T-cell (primary cell): ENCODE measurements at regions not wholly inside any gene's neighbourhood (a gene's known extent, or its start where the extent isn't known, plus 50 kb on each side); places are given as distances from the start of the nearest gene placed in this dataset.
A peak's percentile ranks its signal among the peaks of the same experiment; 100 is the strongest.

Source experiments
- ATAC-seq, 4 experiments: fragments of 200-7000 bp in 3 of 4; fragments of 150-1000 bp in 1 of 4; cut with Tn5 transposase; replicated peaks in 1 of 4; 1 replicate in 3 of 4; 2 replicates in 1 of 4; pipeline ENCODE4 v1.10.0; 2021; ENCODE audit warnings: moderate library complexity in 3 of 4, mild to moderate bottlenecking in 2 of 4, moderate number of reproducible peaks in 1 of 4
- CTCF ChIA-PET, 2 donors: fragments of 300-600 bp; sonication (Branson Sonifier 250); formaldehyde crosslinking; loops; one replicate each; lab custom pipeline; 2022; ENCODE audit warnings: antibody characterized with exemption in 2 of 2; lab: Charles Lee
- POLR2A ChIA-PET, 2 donors: fragments of 300-600 bp; sonication (Branson Sonifier 250); formaldehyde crosslinking; loops; one replicate each; lab custom pipeline; 2022; ENCODE audit warnings: antibody characterized with exemption in 2 of 2; lab: Charles Lee
- DNase-seq, 35 experiments: peaks; one replicate each; pipeline versions ENCODE4 v3.0.0 to v3.0.0-alpha.2; 2013 to 2023
- H3K27ac ChIP-seq: one replicate; pipeline ENCODE4 v1.5.1; 2013; ENCODE audit warnings: low read length
- H3K27me3 ChIP-seq, 2 experiments: replicated peaks in 1 of 2; 1 replicate in 1 of 2; 2 replicates in 1 of 2; pipeline versions ENCODE4 v1.6.1 to v1.7.0; 2013; ENCODE audit warnings: low read length in 1 of 2, mixed read lengths in 1 of 2; ENCODE audit not compliant: control insufficient read depth in 2 of 2, insufficient read depth in 2 of 2; ENCODE audit errors: extremely low read depth in 1 of 2
- H3K36me3 ChIP-seq, 2 donors: 1 replicate in 1 of 2; 2 replicates in 1 of 2; pipeline versions ENCODE4 v1.6.1 to v1.7.0; 2013; ENCODE audit warnings: low read length in 1 of 2; ENCODE audit not compliant: control insufficient read depth in 2 of 2, insufficient read depth in 1 of 2; ENCODE audit errors: extremely low read depth in 1 of 2
- H3K4me1 ChIP-seq, 2 experiments: 1 replicate in 1 of 2; 2 replicates in 1 of 2; pipeline versions ENCODE4 v1.6.1 to v1.7.0; 2013; ENCODE audit warnings: low read length in 2 of 2, mixed read lengths in 1 of 2; ENCODE audit not compliant: insufficient read depth in 2 of 2, control insufficient read depth in 1 of 2; ENCODE audit errors: extremely low read depth in 1 of 2
- H3K4me3 ChIP-seq, 2 donors: 1 replicate in 1 of 2; 2 replicates in 1 of 2; pipeline versions ENCODE4 v1.5.1 to v1.7.0; 2013; ENCODE audit warnings: mild to moderate bottlenecking in 2 of 2, low read length in 1 of 2, moderate library complexity in 1 of 2; ENCODE audit not compliant: control insufficient read depth in 1 of 2; ENCODE audit errors: extremely low read depth in 1 of 2
- H3K9me3 ChIP-seq: 2 replicates; pipeline ENCODE4 v1.7.0; 2013
- H3K27ac Mint-ChIP-seq, 2 donors: one replicate each; pipeline ENCODE4 v1.8.0; 2020 to 2021; ENCODE audit warnings: mild to moderate bottlenecking in 2 of 2, mixed read lengths in 2 of 2
- H3K27me3 Mint-ChIP-seq, 2 donors: one replicate each; pipeline ENCODE4 v1.8.0; 2021 to 2022; ENCODE audit warnings: mixed read lengths in 2 of 2
- H3K36me3 Mint-ChIP-seq: one replicate; pipeline ENCODE4 v1.8.0; 2021; ENCODE audit warnings: mixed read lengths
- H3K4me1 Mint-ChIP-seq, 3 donors: one replicate each; pipeline ENCODE4 v1.8.0; 2020 to 2022; ENCODE audit warnings: mixed read lengths in 3 of 3, mild to moderate bottlenecking in 1 of 3
- H3K4me3 Mint-ChIP-seq, 3 donors: one replicate each; pipeline ENCODE4 v1.8.0; 2020 to 2022; ENCODE audit warnings: mild to moderate bottlenecking in 3 of 3, mixed read lengths in 3 of 3, moderate library complexity in 3 of 3
- H3K9me3 Mint-ChIP-seq, 3 donors: one replicate each; pipeline ENCODE4 v1.8.0; 2020 to 2022; ENCODE audit warnings: mixed read lengths in 3 of 3
- whole genome bisulfite sequencing: methylation state at CpG from one replicate; pipeline ENCODE4 v1.1.5; 2013; ENCODE audit warnings: missing lambda C conversion rate; ENCODE audit not compliant: insufficient coverage; 5-methylcytosine and 5-hydroxymethylcytosine counted together

GRCh38 chr10:43320226-43320625 lies 51.2 kb upstream of the FXYD4 start:
- Histone ChIP-seq H3K4me3 (no peak overlapping the region), H3K4me1 (peaks cover 0 to 13% of the 10 kb centered on the region in 2 experiments), H3K27ac (no peak overlapping the region), H3K36me3 (no peaks in the 10 kb centered on the region), H3K27me3 (peaks cover 0 to 16% of the 10 kb centered on the region in 2 experiments), H3K9me3 (no peaks in the 10 kb centered on the region)
- H3K4me1 Mint-ChIP-seq: peaks cover 15 to 34% (median 21%) of the 10 kb centered on the region in 3 donors
- H3K27me3 Mint-ChIP-seq: peaks cover 0 to 18% of the 10 kb centered on the region in 2 donors
- no peaks in the 10 kb centered on the region for H3K36me3 Mint-ChIP-seq
- no peak overlapping the region for H3K27ac Mint-ChIP-seq
- DNase-seq (no peak), ATAC-seq (no peak)
- ChIA-PET POLR2A (no interaction called here), CTCF (interaction anchor here in 1 of 2 donors (0.8 kb wide), 1 partner anchor 16 kb away, joined by 3 read pairs; no protein-coding TSS in a partner anchor)
- 100% methylated on average over 2 of the region's 7 CpGs for WGBS
- H3K4me3 Mint-ChIP-seq: no peak overlapping the region
- H3K9me3 Mint-ChIP-seq: no peaks in the 10 kb centered on the region

- H3K36me3 Mint-ChIP-seq: no peaks in the 10 kb centered on the region
- DNase-seq (no peak), ATAC-seq (no peak)
- CTCF ChIA-PET: interaction anchor here in 1 of 2 donors (0.5 to 0.8 kb wide), 2 partner anchors 15 to 141 kb away, joined by 3 read pairs; no protein-coding TSS in a partner anchor
- peaks cover 0 to 18% of the 10 kb centered on the region in 2 donors for H3K27me3 Mint-ChIP-seq
- POLR2A ChIA-PET: no interaction called here
- Histone ChIP-seq H3K9me3 (no peaks in the 10 kb centered on the region), H3K36me3 (no peaks in the 10 kb centered on the region), H3K4me1 (peaks cover 0 to 13% of the 10 kb centered on the region in 2 experiments), H3K27ac (no peak overlapping the region), H3K4me3 (no peak overlapping the region), H3K27me3 (peaks cover 0 to 20% of the 10 kb centered on the region in 2 experiments)
- 86% methylated on average over 14 of the region's 21 CpGs for WGBS
- H3K4me1 Mint-ChIP-seq: peaks cover 15 to 34% (median 21%) of the 10 kb centered on the region in 3 donors
- H3K27ac Mint-ChIP-seq: no peak overlapping the region
- no peaks in the 10 kb centered on the region for H3K9me3 Mint-ChIP-seq
- H3K4me3 Mint-ChIP-seq: no peak overlapping the region
Measured at GRCh38 chr10:43318976-43319960, 52.2 kb upstream of the FXYD4 start.

- no peak overlapping the region for H3K27ac Mint-ChIP-seq
- ChIA-PET CTCF (interaction anchor here in 1 of 2 donors (0.5 kb wide), 1 partner anchor 142 kb away, joined by 3 read pairs; no protein-coding TSS in a partner anchor), POLR2A (no interaction called here)
- DNase-seq: no peak
- no peak overlapping the region for H3K4me3 ChIP-seq
- no peaks in the 10 kb centered on the region for H3K36me3 Mint-ChIP-seq
- peaks cover 0 to 18% of the 10 kb centered on the region in 2 donors for H3K27me3 Mint-ChIP-seq
- WGBS: 84% methylated on average over 4 of the region's 7 CpGs
- no peaks in the 10 kb centered on the region for H3K9me3 ChIP-seq
- H3K27me3 ChIP-seq: peaks cover 0 to 20% of the 10 kb centered on the region in 2 experiments
- peaks cover 0 to 13% of the 10 kb centered on the region in 2 experiments for H3K4me1 ChIP-seq
- no peak for ATAC-seq
- H3K36me3 ChIP-seq: no peaks in the 10 kb centered on the region
- no peak overlapping the region for H3K4me3 Mint-ChIP-seq
- H3K9me3 Mint-ChIP-seq: no peaks in the 10 kb centered on the region
- no peak overlapping the region for H3K27ac ChIP-seq
- peaks cover 15 to 34% (median 21%) of the 10 kb centered on the region in 3 donors for H3K4me1 Mint-ChIP-seq
Measured at GRCh38 chr10:43318456-43318855, 51.6 kb upstream of the RASGEF1A start.

- H3K27ac ChIP-seq: no peak overlapping the region
- ChIA-PET POLR2A (no interaction called here), CTCF (no interaction called here)
- peaks cover 0 to 3% of the 10 kb centered on the region in 2 experiments for H3K4me1 ChIP-seq
- H3K4me3 ChIP-seq: no peak overlapping the region
- H3K27me3 Mint-ChIP-seq: peaks cover 3 to 14% of the 10 kb centered on the region in 2 donors
- H3K9me3 ChIP-seq: no peaks in the 10 kb centered on the region
- 83% methylated on average over 9 of the region's 9 CpGs for WGBS
- H3K27ac Mint-ChIP-seq: no peak overlapping the region
- H3K4me3 Mint-ChIP-seq: no peak overlapping the region
- H3K36me3 Mint-ChIP-seq: no peaks in the 10 kb centered on the region
- no peak for ATAC-seq
- peaks cover 0 to 17% of the 10 kb centered on the region in 2 experiments for H3K27me3 ChIP-seq
- no peak for DNase-seq
- no peaks in the 10 kb centered on the region for H3K9me3 Mint-ChIP-seq
- H3K4me1 Mint-ChIP-seq: peaks cover 6 to 24% (median 10%) of the 10 kb centered on the region in 3 donors
- H3K36me3 ChIP-seq: no peaks in the 10 kb centered on the region
Measured at GRCh38 chr10:43317422-43317821, 50.6 kb upstream of the RASGEF1A start.

- no peaks in the 10 kb centered on the region for H3K36me3 Mint-ChIP-seq
- H3K27me3 Mint-ChIP-seq: peaks cover 3 to 10% of the 10 kb centered on the region in 2 donors
- ChIA-PET CTCF (no interaction called here), POLR2A (no interaction called here)
- peaks cover 2 to 20% (median 8%) of the 10 kb centered on the region in 3 donors for H3K4me1 Mint-ChIP-seq
- H3K4me3 Mint-ChIP-seq: no peak overlapping the region
- Histone ChIP-seq H3K4me1 (no peaks in the 10 kb centered on the region), H3K27me3 (peaks cover 0 to 14% of the 10 kb centered on the region in 2 experiments), H3K27ac (no peak overlapping the region), H3K36me3 (no peaks in the 10 kb centered on the region), H3K9me3 (no peaks in the 10 kb centered on the region), H3K4me3 (no peak overlapping the region)
- ATAC-seq (no peak), DNase-seq (no peak)
- H3K27ac Mint-ChIP-seq: peak overlapping the region in 1 of 2 donors; percentile 23
- WGBS: 64% methylated on average over 4 of the region's 5 CpGs
- H3K9me3 Mint-ChIP-seq: no peaks in the 10 kb centered on the region
Measured at GRCh38 chr10:43316988-43317387, 50.1 kb upstream of the RASGEF1A start.
